Endothelial cell of umbilical vein (primary cell): ENCODE measurements at regions not wholly inside any gene's neighbourhood (a gene's known extent, or its start where the extent isn't known, plus 50 kb on each side); places are given as distances from the start of the nearest gene placed in this dataset.

Experiments
- BruUV-seq: library from RNA; stranded (reverse); fragments of 400-500 nt; replicated peaks from 2 replicates; lab custom pipeline; 2021; lab: Mats Ljungman, UMichigan
- CTCF ChIA-PET: fragments of 300-600, 350-600 bp; sonication (Branson Sonifier 250); formaldehyde crosslinking; loops from one replicate; lab custom pipeline; 2021; ENCODE audit warnings: antibody characterized with exemption, inconsistent platforms; lab: Charles Lee
- POLR2A ChIA-PET: fragments of 300-600, 350-600 bp; sonication (Branson Sonifier 250); formaldehyde crosslinking; loops from one replicate; lab custom pipeline; 2021; ENCODE audit warnings: antibody characterized with exemption, inconsistent platforms; lab: Charles Lee
- DNase-seq: peaks from one replicate; pipeline ENCODE4 v3.0.0-alpha.2; 2011; ENCODE audit warnings: low read depth, low spot score
- FAIRE-seq: peaks from 2 replicates; lab custom pipeline; 2011; peaks lifted over from hg19 to GRCh38; lab: Jason Lieb, UNC
- H2AFZ ChIP-seq: 2 replicates; pipeline ENCODE4 v1.6.0; 2012; ENCODE audit warnings: low read depth, low read length, control low read depth, inconsistent platforms
- H3K27ac ChIP-seq: 2 replicates; pipeline ENCODE4 v1.5.1; 2011; ENCODE audit warnings: low read depth, mild to moderate bottlenecking, control low read depth, low read length, moderate library complexity; ENCODE audit not compliant: insufficient read depth
- H3K27me3 ChIP-seq, 2 experiments: 2 replicates each; pipeline versions ENCODE4 v1.6.0 to v1.6.1; 2011; ENCODE audit warnings: low read length in 2 of 2, mixed read lengths in 1 of 2; ENCODE audit not compliant: control insufficient read depth in 2 of 2, insufficient read depth in 2 of 2
- H3K36me3 ChIP-seq, 2 experiments: 2 replicates in 1 of 2; 3 replicates in 1 of 2; pipeline ENCODE4 v1.5.1; 2011; ENCODE audit warnings: low read length in 2 of 2, mild to moderate bottlenecking in 1 of 2, moderate library complexity in 1 of 2; ENCODE audit not compliant: control insufficient read depth in 2 of 2, insufficient read depth in 2 of 2; ENCODE audit errors: extremely low read depth in 1 of 2
- H3K4me1 ChIP-seq: 3 replicates; pipeline ENCODE4 v1.5.1; 2011; ENCODE audit warnings: mild to moderate bottlenecking, low read length; ENCODE audit not compliant: control insufficient read depth, insufficient read depth; ENCODE audit errors: extremely low read depth
- H3K4me2 ChIP-seq: 2 replicates; pipeline ENCODE4 v1.6.1; 2011; ENCODE audit warnings: low read length, control low read depth, mixed read lengths; ENCODE audit not compliant: insufficient read depth
- H3K4me3 ChIP-seq, 3 experiments: fragments of 200-600 bp in 1 of 3; sonication (generic), shearing (Covaris generic) in 1 of 3; replicated peaks in 1 of 3; 2 replicates each; pipeline ENCODE4 v1.5.1; 2011 to 2016; ENCODE audit warnings: control low read depth in 3 of 3, low read length in 3 of 3, mild to moderate bottlenecking in 2 of 3, inconsistent platforms in 1 of 3, low read depth in 1 of 3, moderate library complexity in 1 of 3; ENCODE audit not compliant: insufficient read depth in 1 of 3
- H3K79me2 ChIP-seq: 2 replicates; pipeline ENCODE4 v1.6.0; 2012; ENCODE audit warnings: low read length, inconsistent platforms; ENCODE audit not compliant: control insufficient read depth, insufficient read depth
- H3K9ac ChIP-seq: replicated peaks from 2 replicates; pipeline ENCODE3; 2011; ENCODE audit warnings: low read length, control low read depth; ENCODE audit not compliant: insufficient read depth; ENCODE audit errors: extremely low read depth
- H3K9me1 ChIP-seq: replicated peaks from 3 replicates; pipeline ENCODE4 v1.6.0; 2011; ENCODE audit warnings: mild to moderate bottlenecking, low read length; ENCODE audit not compliant: control insufficient read depth, insufficient read depth; ENCODE audit errors: extremely low read depth
- H3K9me3 ChIP-seq: replicated peaks from 2 replicates; pipeline ENCODE4 v1.5.1; 2012; ENCODE audit warnings: low read length, inconsistent platforms; ENCODE audit not compliant: control insufficient read depth, insufficient read depth
- H4K20me1 ChIP-seq: replicated peaks from 2 replicates; pipeline ENCODE3; 2011; ENCODE audit warnings: mild to moderate bottlenecking, low read length; ENCODE audit not compliant: control insufficient read depth, insufficient read depth; ENCODE audit errors: extremely low read depth
- EZH2 ChIP-seq: IDR thresholded peaks from 2 replicates; pipeline ENCODE4 v1.6.1; 2012; ENCODE audit warnings: borderline replicate concordance, low read depth, mild to moderate bottlenecking, moderate library complexity, low read length, inconsistent platforms; ENCODE audit not compliant: severe bottlenecking
- FOS ChIP-seq: IDR thresholded peaks from 2 replicates; pipeline ENCODE4 v1.6.1; 2011; ENCODE audit warnings: mild to moderate bottlenecking, low read length, moderate library complexity, borderline replicate concordance; ENCODE audit not compliant: insufficient read depth
- JUN ChIP-seq: IDR thresholded peaks from 2 replicates; pipeline ENCODE4 v1.6.1; 2011; ENCODE audit warnings: borderline replicate concordance, low read depth; ENCODE audit not compliant: insufficient read length, insufficient read depth
- MYC ChIP-seq: IDR thresholded peaks from one replicate; pipeline ENCODE4 v1.6.1; 2011; ENCODE audit warnings: mild to moderate bottlenecking, low read depth, low read length
- POLR2A ChIP-seq: IDR thresholded peaks from 2 replicates; pipeline ENCODE4 v1.6.1; 2012; ENCODE audit warnings: low read depth, mild to moderate bottlenecking, control low read depth, low read length
- POLR2AphosphoS5 ChIP-seq: IDR thresholded peaks from 2 replicates; pipeline ENCODE4 v1.6.1; 2012; ENCODE audit warnings: low read depth, mild to moderate bottlenecking, control low read depth, low read length, moderate library complexity; ENCODE audit not compliant: insufficient read depth
- dilution Hi-C: fragments of 300-500 bp; cut with MboI; formaldehyde crosslinking; loops from one replicate; pipeline ENCODE4 v1.15.0; 2019; ENCODE audit warnings: low sequenced_read_pairs; ENCODE audit not compliant: extremely low pct_ligation_motif_present
- intact Hi-C: fragments of 100-400 bp; cut with micrococcal nuclease; formaldehyde crosslinking; loops from one replicate; pipeline ENCODE4 v1.10.0; 2022
- TF ChIP-seq, protein P1 (sequence below): IDR thresholded peaks from 2 replicates; pipeline ENCODE4 v1.6.1; 2011; ENCODE audit not compliant: insufficient read depth, insufficient read length
- TF ChIP-seq, protein P2 (sequence below), 2 donors: IDR thresholded peaks; 1 replicate in 1 of 2; 2 replicates in 1 of 2; pipeline ENCODE4 v1.5.1; 2011; ENCODE audit warnings: low read length in 2 of 2, mild to moderate bottlenecking in 2 of 2, moderate library complexity in 2 of 2, control low read depth in 1 of 2, inconsistent platforms in 1 of 2, low read depth in 1 of 2; ENCODE audit not compliant: insufficient read depth in 1 of 2; ENCODE audit errors: extremely low read depth in 1 of 2

DNA sequence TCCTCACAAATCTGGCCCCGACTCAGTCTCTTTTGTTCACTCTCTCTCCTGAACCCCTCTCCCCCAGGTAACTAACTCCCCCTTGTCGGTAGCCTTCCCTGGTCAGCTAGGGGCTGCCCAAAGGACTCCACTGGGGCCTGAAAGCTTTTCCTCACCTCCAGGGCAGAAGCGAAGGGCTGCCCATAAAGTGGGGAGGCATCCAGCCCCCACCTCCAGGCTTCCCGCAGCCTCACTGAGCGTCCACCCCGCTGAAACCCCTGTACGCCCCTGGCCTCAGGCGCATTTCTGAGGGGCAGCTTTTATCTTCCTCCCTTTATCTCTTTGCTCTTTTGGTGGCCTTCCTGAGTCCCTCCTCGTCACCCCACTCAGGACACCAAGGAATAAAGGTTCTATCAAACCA is 249.3 kb downstream of the CYP26B1 start:
- no peaks in the 10 kb centered on the region for H3K9me1 ChIP-seq
- no peaks in the 10 kb centered on the region for H3K79me2 ChIP-seq
- no peak overlapping the region for H3K9ac ChIP-seq
- H3K36me3 ChIP-seq = no peaks in the 10 kb centered on the region
- peaks cover 4 to 11% of the 10 kb centered on the region in 2 experiments for H3K27me3 ChIP-seq
- no peak overlapping the region for H3K4me3 ChIP-seq
- intact Hi-C loops = no loop called here
- H2AFZ ChIP-seq = no peak overlapping the region
- H3K4me1 ChIP-seq = no peaks in the 10 kb centered on the region
- no peak overlapping the region for H3K4me2 ChIP-seq
- no peak for TF ChIP-seq FOS
- TF ChIP-seq, protein P1, sequence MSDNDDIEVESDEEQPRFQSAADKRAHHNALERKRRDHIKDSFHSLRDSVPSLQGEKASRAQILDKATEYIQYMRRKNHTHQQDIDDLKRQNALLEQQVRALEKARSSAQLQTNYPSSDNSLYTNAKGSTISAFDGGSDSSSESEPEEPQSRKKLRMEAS = no peak
- no peak for TF ChIP-seq POLR2AphosphoS5
- TF ChIP-seq, protein P2, sequence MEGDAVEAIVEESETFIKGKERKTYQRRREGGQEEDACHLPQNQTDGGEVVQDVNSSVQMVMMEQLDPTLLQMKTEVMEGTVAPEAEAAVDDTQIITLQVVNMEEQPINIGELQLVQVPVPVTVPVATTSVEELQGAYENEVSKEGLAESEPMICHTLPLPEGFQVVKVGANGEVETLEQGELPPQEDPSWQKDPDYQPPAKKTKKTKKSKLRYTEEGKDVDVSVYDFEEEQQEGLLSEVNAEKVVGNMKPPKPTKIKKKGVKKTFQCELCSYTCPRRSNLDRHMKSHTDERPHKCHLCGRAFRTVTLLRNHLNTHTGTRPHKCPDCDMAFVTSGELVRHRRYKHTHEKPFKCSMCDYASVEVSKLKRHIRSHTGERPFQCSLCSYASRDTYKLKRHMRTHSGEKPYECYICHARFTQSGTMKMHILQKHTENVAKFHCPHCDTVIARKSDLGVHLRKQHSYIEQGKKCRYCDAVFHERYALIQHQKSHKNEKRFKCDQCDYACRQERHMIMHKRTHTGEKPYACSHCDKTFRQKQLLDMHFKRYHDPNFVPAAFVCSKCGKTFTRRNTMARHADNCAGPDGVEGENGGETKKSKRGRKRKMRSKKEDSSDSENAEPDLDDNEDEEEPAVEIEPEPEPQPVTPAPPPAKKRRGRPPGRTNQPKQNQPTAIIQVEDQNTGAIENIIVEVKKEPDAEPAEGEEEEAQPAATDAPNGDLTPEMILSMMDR (IDR thresholded peaks at IDR 0.05; ENCODE audit: extremely low read depth in 1 of 2, insufficient read depth in 1 of 2, low read depth in 1 of 2, low read length in 2 of 2) = no peak
- TF ChIP-seq POLR2A = no peak
- TF ChIP-seq EZH2 = no peak
- no peak for TF ChIP-seq JUN
- no peak for TF ChIP-seq MYC
- dilution Hi-C loops = no loop called here
- H4K20me1 ChIP-seq = no peaks in the 10 kb centered on the region
- POLR2A ChIA-PET = interaction anchor here (0.6 kb wide), 1 partner anchor 830 kb away, joined by 3 read pairs; the partner anchor contains the start of gene NAGK
- no peaks in the 10 kb centered on the region for H3K9me3 ChIP-seq
- no TSS peak for BruUV-seq
- FAIRE-seq (no peak), DNase-seq (no peak)
- no peak overlapping the region for H3K27ac ChIP-seq
- CTCF ChIA-PET = interaction anchor here (0.8 to 1.1 kb wide), 2 partner anchors 8 to 26 kb away, joined by 3 read pairs; no protein-coding TSS in a partner anchor
